PFSK-1 (cell line): ENCODE measurements at regions not wholly inside any gene's neighbourhood (a gene's known extent, or its start where the extent isn't known, plus 50 kb on each side); places are given as distances from the start of the nearest gene placed in this dataset.

Experiments
- FOXP2 ChIP-seq: optimal IDR thresholded peaks from 2 replicates; pipeline ENCODE3; 2011; ENCODE audit warnings: borderline replicate concordance, control low read depth, inconsistent platforms; ENCODE audit not compliant: insufficient read depth; ENCODE audit errors: extremely low read length, extremely low read depth
- POLR2AphosphoS5 ChIP-seq: IDR thresholded peaks from 2 replicates; pipeline ENCODE4 v1.6.1; 2012; ENCODE audit warnings: low read depth, mild to moderate bottlenecking, control low read depth, low read length, moderate library complexity
- REST ChIP-seq, 2 experiments: IDR thresholded peaks; 2 replicates each; pipeline versions ENCODE4 v1.6.1 to v1.8.0; 2011 to 2012; ENCODE audit warnings: low read depth in 2 of 2, low read length in 2 of 2, control low read depth in 1 of 2, inconsistent platforms in 1 of 2, mild to moderate bottlenecking in 1 of 2, moderate library complexity in 1 of 2; ENCODE audit not compliant: insufficient read depth in 1 of 2
- SIN3A ChIP-seq: IDR thresholded peaks from 2 replicates; pipeline ENCODE4 v1.6.1; 2012; ENCODE audit warnings: mild to moderate bottlenecking, low read length, moderate library complexity, borderline replicate concordance; ENCODE audit not compliant: insufficient read depth
- TAF1 ChIP-seq: IDR thresholded peaks from 2 replicates; pipeline ENCODE4 v1.6.1; 2012; ENCODE audit warnings: low read length, control low read depth, borderline replicate concordance; ENCODE audit not compliant: insufficient read depth

- TF ChIP-seq POLR2AphosphoS5 (no peak), FOXP2 (no peak), TAF1 (no peak), SIN3A (no peak), REST (IDR thresholded peaks at IDR 0.05; ENCODE audit: insufficient read depth in 1 of 2, low read depth in 2 of 2, low read length in 2 of 2) (no peak)
These were observed 314.3 kb downstream of the KCNJ2 start for GRCh38 chr17:70483624-70484023.
